A673 (cell line): ENCODE measurements at regions not wholly inside any gene's neighbourhood (a gene's known extent, or its start where the extent isn't known, plus 50 kb on each side); places are given as distances from the start of the nearest gene placed in this dataset.

Experiments used
- BruUV-seq: library from RNA; stranded (reverse); fragments of 400-500 nt; replicated peaks from 2 replicates; lab custom pipeline; 2021; lab: Mats Ljungman, UMichigan
- CTCF ChIA-PET: fragments of 300-600 bp; sonication (Branson Sonifier 250); formaldehyde crosslinking; loops from one replicate; lab custom pipeline; 2022; ENCODE audit warnings: antibody characterized with exemption; lab: Charles Lee
- POLR2A ChIA-PET: fragments of 300-600 bp; sonication (Branson Sonifier 250); formaldehyde crosslinking; loops from one replicate; lab custom pipeline; 2022; ENCODE audit warnings: antibody characterized with exemption; ENCODE audit not compliant: low non-redundant PET; lab: Charles Lee
- DNase-seq: peaks from one replicate; pipeline ENCODE4 v3.0.0-alpha.2; 2015; ENCODE audit warnings: low spot score
- H3K27ac ChIP-seq: fragments of 200-600 bp; sonication (generic); 2 replicates; pipeline ENCODE4 v1.5.1; 2016; ENCODE audit warnings: mixed run types, low read depth, mild to moderate bottlenecking, mixed read lengths, antibody characterized with exemption, low read length; ENCODE audit not compliant: poor library complexity, severe bottlenecking
- H3K27me3 ChIP-seq: fragments of 200-600 bp; sonication (generic); replicated peaks from 2 replicates; pipeline ENCODE4 v1.6.1; 2017; ENCODE audit warnings: mixed run types, low read depth, mild to moderate bottlenecking, mixed read lengths, antibody characterized with exemption, low read length; ENCODE audit not compliant: insufficient read depth, poor library complexity
- H3K36me3 ChIP-seq: fragments of 200-600 bp; sonication (generic); 2 replicates; pipeline ENCODE4 v1.6.1; 2016; ENCODE audit warnings: mixed run types, mild to moderate bottlenecking, mixed read lengths, antibody characterized with exemption, low read length; ENCODE audit not compliant: insufficient read depth, poor library complexity, severe bottlenecking
- H3K4me1 ChIP-seq: fragments of 200-600 bp; sonication (generic); 2 replicates; pipeline ENCODE4 v1.6.1; 2017; ENCODE audit warnings: mixed run types, mild to moderate bottlenecking, mixed read lengths, antibody characterized with exemption, low read length; ENCODE audit not compliant: insufficient read depth, poor library complexity, severe bottlenecking
- H3K4me3 ChIP-seq: fragments of 200-600 bp; sonication (generic); 2 replicates; pipeline ENCODE4 v1.5.1; 2016; ENCODE audit warnings: low read depth, mixed run types, mild to moderate bottlenecking, mixed read lengths, low read length; ENCODE audit not compliant: poor library complexity, severe bottlenecking
- H3K9me3 ChIP-seq: fragments of 200-600 bp; sonication (generic); 2 replicates; pipeline ENCODE4 v1.6.1; 2016; ENCODE audit warnings: mixed run types, low read depth, mild to moderate bottlenecking, mixed read lengths, antibody characterized with exemption, low read length; ENCODE audit not compliant: poor library complexity, severe bottlenecking
- CTCF ChIP-seq: fragments of 300-800, 200-600 bp; sonication (generic); conservative IDR thresholded peaks from 2 replicates; pipeline ENCODE4 v1.5.1; 2017; ENCODE audit warnings: low read depth, mild to moderate bottlenecking, antibody characterized with exemption, low read length, moderate library complexity, mixed read lengths
- EZH2 ChIP-seq: fragments of 200-600 bp; sonication (generic); IDR thresholded peaks from 2 replicates; pipeline ENCODE4 v1.6.1; 2017; ENCODE audit warnings: borderline replicate concordance, low read depth, mild to moderate bottlenecking, mixed read lengths, antibody characterized with exemption, low read length; ENCODE audit not compliant: poor library complexity, severe bottlenecking
- intact Hi-C: fragments of 100-400 bp; cut with micrococcal nuclease; formaldehyde crosslinking; loops from one replicate; pipeline ENCODE4 v1.10.0; 2022; ENCODE audit not compliant: unreplicated experiment

DNA sequence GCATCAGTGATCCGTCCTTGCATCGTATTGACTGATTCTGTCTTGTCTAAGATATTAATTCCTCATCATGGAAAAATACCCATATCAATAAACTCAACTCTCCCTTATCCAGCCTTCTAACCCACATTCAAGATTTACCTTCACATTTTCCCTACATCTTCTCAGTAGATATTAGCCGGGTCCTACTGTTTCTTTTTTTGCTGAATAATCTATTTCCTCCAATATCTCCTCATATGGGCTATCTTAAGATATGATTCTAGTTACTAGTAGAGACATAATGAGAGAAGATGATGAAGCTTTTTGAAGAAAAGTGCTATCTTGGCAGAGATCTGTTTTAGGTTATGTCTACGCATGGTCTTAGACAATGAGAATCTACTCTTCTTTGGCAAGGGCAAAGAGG is 785.8 kb downstream of the BRINP1 start:
- CTCF ChIA-PET = no interaction called here
- intact Hi-C loops = no loop called here

DNA sequence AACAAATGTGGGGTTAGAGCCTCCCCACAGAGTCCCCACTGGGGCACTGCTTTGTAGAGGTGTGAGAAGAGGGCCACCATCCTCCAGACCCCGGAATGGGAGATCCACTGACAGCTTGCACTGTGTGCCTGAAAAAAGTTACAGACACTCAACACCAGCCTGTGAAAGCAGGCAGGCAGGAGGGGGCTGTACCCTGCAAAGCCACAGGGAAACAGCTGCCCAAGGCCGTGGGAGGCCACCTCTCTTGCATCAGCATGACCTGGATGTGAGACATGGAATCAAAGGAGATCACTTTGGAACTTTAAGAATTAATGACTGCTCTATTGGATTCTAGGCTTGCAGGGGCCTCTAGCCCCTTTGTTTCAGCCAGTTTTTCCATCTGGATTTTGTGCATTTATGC is 782.3 kb downstream of the BRINP1 start:
- no peak overlapping the region for H3K4me3 ChIP-seq
- DNase-seq = no peak
- ChIA-PET POLR2A (no interaction called here), CTCF (no interaction called here)
- no TSS peak for BruUV-seq
- intact Hi-C loops = no loop called here
- H3K27ac ChIP-seq = no peak overlapping the region
- H3K4me1 ChIP-seq = no peaks in the 10 kb centered on the region
- H3K27me3 ChIP-seq = no peaks in the 10 kb centered on the region
- H3K9me3 ChIP-seq = no peaks in the 10 kb centered on the region
- H3K36me3 ChIP-seq = no peaks in the 10 kb centered on the region
- TF ChIP-seq EZH2 (no peak), CTCF (no peak)

More for the DNA sequence above, 785.8 kb downstream of the BRINP1 start:
- Histone ChIP-seq H3K27ac (no peak overlapping the region), H3K9me3 (peaks cover 5% of the 10 kb centered on the region), H3K4me3 (no peak overlapping the region), H3K27me3 (no peaks in the 10 kb centered on the region), H3K4me1 (no peaks in the 10 kb centered on the region), H3K36me3 (no peaks in the 10 kb centered on the region)
- TF ChIP-seq EZH2 (no peak), CTCF (no peak)
- POLR2A ChIA-PET = no interaction called here
- no TSS peak for BruUV-seq
- DNase-seq = no peak

DNA sequence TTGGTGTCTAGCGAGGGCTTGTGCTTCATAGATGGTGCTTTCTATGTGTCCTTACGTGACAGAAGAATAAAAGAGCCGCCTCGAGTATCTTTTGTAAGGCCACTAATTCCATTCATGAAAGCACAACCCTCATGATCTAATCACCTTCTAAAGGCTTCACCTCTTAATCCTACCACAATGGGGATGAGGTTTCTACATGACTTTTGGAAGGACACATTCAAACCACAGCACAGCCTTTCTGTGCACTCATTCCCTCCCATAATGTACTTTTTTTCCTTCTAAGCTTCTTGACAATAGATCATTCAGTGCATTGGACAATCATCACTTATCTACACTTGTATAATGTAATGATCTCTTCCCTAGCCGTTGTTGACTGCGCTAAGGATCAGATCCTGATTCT is 774.8 kb downstream of the BRINP1 start:
- TF ChIP-seq CTCF (no peak), EZH2 (no peak)
- BruUV-seq = no TSS peak
- H3K9me3 ChIP-seq = no peaks in the 10 kb centered on the region
- intact Hi-C loops = no loop called here
- no peaks in the 10 kb centered on the region for H3K4me1 ChIP-seq
- H3K27ac ChIP-seq = no peak overlapping the region
- no peak for DNase-seq
- no peaks in the 10 kb centered on the region for H3K27me3 ChIP-seq
- CTCF ChIA-PET = no interaction called here
- POLR2A ChIA-PET = no interaction called here
- no peak overlapping the region for H3K4me3 ChIP-seq
- no peaks in the 10 kb centered on the region for H3K36me3 ChIP-seq
